HG03097 (cell line): ENCODE measurements at regions not wholly inside any gene's neighbourhood (a gene's known extent, or its start where the extent isn't known, plus 50 kb on each side); places are given as distances from the start of the nearest gene placed in this dataset.

Experiments
- ATAC-seq: cut with Tn5 transposase; IDR thresholded peaks from one replicate; pipeline ENCODE4 v1.9.1; 2021; ENCODE audit not compliant: unreplicated experiment, low FRiP score

DNA sequence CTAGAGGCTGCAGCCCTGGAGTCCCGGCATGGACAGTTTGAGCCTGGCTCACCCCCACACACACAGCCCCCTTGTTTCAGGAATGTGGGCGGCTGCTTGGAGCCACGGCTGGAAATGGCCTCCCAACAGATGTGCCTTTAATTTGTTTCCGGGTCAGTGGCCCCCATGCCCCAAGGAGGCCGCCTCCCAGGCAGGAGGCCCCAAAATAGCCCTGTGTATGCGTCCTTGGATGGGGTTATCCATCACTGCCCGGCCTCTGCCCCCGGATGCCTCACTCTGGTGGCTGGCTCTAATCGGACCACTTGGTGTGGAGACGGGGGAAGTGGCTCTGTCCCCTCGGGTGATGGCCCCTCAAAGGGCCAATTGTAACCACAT, 151.9 kb upstream of the MYCN start:
- no peak for ATAC-seq

DNA sequence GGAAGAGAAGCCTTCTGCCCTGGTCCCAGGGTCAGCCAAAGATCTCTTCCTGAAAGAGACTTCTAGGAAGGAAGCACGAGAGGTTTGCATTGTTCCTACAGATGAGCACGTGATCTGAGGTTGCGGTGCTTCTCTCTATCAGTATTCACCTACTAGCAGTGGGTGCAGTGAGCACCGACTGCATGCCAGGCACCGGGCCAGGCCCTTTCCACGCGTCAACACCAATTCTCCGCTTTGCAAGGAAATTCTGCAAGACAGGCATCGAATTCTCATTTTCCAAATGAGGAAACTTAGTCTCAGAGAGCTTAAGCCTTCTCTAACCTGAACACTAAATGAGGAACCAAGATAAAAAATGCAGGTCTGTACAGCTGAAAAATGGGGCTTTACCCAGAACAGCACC, 151.5 kb upstream of the MYCN start:
- no peak for ATAC-seq

DNA sequence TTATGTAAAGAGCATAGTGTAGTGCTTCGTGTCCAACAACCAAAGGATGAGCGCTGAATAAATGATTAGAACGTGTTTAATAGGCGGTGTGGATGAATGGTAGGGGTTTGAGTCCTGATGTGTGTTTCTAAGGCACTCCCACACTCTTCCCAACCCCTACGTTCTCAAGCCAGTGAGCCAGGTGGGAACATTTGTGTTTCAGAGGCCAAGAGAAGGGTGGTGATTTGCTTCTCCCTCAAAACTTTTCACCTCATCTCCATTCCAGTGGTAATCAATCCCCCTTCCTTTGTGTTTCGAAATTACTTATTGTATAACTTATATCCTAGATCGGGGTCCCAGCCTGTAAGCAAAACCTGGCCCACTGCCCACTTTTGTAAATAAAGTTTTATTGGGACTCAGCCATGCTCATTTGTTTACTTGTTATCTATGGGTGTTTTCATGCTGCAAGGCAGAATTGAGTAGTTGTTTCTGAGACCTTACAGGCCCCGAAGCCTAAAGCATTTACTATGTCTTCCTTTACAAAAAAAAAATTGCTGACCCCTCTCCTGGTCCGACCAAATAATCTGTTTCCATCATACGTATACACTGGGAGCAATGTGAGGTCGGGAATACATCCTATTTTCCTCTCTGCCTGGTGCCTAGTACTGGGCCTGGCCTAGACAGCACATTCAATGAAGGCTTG, 150.8 kb upstream of the MYCN start:
- ATAC-seq = no peak

DNA sequence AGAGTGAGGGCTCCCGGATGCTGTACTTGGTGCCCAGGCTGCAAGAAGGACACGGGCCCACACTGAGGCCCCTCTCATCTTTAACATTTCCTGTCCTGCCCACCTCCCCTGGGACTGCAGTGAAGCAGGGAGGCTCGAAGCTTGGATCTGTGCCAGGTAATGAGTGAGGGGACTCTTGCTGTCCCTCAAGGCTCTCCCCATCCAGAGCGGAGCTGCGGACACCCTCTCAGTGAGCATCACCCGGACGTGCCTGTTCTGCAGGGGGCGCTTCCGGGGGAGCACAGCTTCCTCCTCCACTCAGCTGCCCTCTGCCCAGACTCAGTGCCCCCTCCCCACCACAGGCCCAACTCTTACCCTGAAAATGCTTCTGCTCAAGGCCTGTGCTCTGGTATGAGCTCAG, 150.0 kb upstream of the MYCN start:
- ATAC-seq = no peak

DNA sequence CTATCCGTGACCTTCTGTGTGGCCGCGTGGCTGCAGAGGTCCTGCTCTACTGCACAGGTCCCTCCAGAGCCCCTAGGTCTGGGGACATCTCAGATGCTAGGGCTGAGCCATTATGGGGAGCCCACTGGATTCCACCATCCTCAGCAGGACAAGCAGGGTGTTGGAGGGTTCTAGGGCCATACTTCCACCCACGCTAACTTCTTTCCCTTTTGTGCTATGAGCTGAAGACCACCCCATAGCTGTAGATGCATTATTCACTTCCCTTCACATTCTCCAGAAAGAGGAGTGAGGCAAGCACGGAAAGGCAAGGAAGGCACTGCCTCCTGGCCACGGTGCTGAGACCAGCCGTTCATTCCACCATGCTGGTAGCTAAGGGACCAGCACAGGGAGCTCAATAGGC, 149.5 kb upstream of the MYCN start:
- no peak for ATAC-seq

DNA sequence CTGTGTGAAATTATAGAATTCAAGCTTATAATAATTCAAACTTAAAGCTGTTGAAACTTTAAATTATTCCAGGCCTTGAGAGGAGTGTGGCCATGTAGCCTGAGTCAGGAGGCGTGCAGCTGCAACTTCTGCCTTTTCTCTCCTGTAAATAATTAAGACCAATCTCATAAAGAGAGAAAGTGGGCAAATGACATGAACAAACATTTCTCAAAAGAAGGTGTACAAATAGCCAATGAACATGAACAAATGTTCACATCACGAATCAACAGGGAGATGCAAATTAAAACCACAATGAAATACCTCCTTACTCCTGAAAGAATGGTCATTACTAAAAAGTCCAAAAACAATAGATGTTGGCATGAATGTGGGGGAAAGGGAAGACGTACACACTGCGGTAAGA, 149.1 kb upstream of the MYCN start:
- no peak for ATAC-seq

DNA sequence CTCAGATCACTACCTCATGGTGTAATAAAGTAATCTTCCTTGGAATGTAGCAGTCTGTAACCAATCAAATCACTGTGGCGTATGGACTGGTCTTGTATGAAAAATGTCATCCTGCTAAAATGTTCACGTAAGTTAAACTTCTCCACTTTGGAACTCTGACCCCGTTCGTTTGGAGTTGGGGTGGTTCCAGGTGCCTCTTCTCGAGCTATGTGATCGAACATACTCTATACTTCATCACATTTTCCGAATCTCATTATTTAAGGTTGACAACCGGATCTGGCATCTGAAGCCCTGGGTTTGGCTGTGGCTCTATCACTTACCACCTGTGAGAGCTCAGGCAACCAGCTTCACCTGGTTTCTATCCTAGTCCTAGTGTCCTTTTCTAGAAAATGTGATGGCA, 148.0 kb upstream of the MYCN start:
- no peak for ATAC-seq

DNA sequence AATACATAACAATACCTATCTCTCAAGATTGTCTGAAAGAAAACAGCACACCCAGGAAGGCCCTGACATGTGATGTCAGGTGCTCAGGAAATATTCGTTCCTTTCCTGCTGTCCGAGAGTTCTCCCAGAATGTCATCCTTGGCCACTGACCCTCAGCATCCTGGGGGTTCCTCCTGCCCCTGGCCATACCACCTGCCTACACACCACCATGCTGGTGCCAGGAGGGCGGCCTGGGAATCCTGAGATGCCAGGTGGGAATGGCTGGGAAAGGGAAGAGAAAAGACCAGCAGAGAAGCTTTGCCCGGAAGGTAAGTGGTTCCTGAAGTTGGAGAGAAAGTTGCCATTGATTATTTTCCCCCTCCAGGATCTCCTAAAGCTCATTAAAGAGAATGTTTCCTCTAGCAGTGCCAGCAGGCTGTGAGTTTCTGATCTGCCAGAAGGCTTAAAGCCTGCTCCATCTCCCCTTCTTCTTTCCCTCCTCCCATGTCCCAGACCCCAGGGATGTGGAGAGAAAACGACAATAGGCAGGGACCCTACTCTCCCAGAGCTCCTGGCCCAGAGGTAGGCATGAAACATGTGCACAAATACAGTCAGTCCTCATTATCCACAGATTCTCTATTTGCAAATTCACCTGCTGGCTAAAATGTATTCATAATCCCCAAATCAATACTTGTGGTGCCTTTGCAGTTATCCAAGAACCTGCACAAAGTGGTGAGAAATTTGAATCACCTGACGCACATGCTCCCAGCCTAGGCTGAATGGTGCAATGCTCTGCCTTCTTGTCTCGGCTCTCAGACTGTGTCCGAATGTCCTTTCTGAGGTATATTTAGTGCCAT, 147.1 kb upstream of the MYCN start:
- no peak for ATAC-seq

DNA sequence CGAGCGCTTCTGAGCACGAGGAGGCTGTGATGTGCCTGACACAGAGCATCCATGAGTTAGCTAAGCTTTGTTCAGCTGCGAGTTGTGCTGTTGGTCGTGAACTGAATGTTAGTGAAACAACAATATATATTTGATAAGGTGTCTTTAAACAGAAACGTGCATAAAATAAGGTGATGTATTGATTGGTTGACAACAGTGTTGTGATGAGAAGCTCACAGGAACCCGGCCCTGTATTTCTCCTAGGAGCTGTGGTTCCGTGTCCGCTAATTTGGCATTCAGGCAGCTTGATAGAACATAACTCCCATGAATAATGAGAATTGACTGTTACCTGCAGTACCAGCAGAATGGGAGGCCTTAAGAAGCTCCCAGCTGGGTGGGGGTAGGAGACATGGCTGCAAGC, 146.4 kb upstream of the MYCN start:
- no peak for ATAC-seq

DNA sequence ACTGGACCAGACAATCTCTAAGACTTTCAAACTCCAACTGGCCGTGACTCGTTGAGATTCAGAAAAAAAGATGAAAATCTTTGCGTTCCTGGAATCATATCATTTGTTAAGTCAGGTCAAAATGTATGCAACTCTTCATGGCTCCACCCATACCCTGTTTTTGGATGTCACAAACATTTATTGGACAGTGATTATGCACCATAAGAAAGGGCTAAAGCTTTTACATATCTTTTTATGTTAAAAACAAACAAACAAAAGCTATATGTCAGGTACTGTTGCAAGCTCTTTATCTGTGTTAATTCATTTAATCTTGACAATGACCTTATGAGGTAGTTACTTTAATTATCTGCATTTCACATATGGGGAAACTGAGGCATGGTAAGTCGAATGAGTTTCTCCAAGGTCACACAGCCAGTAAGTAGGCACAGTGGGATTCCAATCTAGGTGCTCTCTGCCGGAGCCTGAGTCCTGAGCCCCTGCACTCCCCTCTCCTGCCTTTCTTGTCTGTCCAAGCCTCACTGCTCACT, 145.7 kb upstream of the MYCN start:
- no peak for ATAC-seq

DNA sequence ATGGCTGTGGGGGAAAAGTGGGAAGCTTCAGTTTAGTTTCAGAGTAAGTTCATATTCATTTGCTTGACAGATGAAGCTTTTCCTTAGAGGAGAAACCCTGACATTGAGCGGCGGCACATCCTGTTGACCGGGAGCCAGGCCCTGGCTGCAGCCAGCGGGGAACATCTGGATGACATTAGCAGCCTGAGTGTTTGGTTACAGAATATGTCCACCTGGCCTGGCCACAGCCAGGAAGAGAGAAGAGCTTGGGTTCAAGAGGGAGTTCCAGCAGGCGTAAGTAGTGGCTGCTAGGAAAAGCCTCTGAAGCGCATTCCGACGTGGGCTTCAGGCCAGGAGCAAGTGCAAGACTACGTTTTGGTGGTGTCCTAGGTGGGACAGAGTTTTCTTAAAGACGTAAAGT, 144.9 kb upstream of the MYCN start:
- ATAC-seq = no peak

DNA sequence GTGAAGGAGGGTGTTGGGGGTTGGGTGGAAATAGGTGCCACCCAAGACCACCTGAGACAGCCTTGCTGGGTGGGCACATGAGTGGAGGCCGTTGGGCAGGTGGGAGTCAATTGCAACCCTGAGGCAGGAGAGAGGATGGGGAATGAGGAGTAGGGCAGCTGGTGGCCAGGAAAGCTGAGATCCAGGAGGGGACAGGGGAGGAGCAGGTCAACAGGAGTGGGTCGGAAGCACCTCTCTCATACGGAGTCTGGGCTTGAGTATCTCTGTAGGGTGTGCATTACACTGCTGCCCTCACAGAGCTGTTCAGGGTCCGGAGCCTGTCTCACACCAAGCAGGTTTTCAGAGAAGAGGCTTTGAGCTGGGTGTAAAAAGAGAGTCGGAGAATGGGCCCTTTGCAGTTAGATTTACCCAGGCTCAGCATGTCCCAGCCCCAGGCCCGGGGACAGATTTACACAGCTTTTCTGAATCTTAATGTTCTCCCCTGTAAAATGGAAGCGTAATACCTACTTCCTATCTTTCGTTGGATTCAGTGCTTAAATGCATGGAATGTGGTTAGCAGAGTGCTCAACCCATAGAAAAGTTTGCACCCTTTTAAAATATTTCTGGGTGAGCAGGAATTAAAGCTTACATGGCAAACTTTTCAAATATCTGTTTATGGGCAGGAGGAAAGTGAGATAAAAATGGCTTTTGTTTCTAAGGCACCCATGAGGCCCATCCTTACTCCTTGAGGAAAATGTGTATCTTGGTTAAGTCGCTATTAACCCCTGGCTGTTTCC, 144.0 kb upstream of the MYCN start:
- no peak for ATAC-seq

DNA sequence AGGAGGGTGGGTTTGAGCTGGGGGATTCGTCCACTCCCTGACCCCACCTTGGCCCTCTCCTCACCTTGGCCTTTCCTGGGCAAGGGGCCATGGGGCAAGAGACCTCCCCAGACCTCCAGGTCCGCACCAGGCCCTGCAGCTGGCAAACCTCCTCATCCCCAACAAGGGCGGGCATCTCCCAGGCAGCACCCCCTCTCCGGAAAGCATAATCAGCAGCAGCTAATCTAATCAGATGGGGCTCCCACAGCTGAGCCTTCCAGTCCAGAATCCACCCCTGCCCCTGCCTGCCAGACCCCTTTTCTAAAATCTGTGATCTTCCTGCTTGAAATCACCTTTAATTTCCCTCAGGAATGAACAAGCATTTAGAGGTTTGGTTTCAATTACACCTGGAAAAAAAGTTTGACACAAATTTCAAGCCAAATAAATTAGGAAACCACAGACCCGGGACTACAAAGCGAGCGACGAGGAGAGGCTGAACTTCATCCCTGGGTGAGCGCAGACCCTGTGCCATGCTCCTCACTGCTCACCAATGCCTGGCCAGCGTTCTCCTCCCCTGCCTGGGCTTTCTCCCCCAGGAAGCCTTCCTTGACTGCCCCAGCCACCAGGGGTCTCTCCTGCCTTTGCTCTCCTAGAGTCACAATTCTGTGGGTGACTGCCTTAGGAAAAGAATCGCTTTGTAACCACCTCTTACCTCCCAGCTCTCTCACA, 143.0 kb upstream of the MYCN start:
- ATAC-seq = no peak

DNA sequence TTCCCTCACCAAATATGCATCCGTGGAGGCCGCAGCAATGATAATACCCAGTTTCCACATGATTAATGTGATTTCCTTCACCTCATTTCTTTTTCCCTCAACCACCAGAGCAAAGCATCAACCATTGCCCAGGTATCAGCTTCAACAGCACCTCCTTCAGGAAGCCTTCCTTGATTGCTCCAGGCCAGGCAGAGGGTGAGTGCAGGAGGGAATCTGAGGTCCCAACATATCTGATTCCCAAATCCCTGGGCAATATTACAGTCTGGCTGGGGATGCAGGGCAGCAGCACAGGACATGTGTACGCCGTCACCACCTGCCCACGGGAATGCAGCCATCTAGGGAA, 142.4 kb upstream of the MYCN start:
- no peak for ATAC-seq

DNA sequence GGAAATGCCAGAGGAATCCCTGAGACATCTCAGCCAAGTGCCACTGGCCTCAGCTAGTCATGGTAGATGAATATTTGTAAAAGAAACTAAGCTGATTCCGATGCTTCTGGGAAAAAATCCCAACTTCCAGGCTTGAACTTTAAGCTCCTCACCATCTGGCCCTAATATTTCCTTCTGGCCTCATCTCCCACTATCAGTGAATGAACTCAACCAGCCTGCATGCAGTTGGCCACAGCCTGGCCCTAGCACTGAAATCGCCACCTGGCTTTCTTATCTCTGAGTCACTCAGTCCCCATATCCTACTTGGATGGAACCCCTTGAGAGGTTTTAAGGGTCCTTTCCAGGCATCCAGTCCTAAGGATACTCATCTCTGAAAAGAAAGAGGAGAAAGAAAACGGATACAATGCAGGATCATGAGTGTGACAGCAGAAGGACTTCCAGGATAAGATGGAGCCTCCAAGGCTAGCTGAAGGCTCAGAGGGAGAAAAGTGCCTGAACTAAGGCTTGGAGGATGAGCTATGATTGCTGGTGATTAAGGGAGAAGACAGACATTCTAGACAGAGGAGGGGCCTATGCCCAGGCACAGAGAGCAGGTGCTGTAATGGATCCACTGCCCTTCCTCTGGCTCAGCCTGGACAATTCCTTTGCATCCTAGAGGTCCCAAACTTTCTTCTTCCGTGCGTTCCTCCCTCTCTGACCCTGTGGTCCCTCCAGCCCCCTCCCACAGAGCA, 141.5 kb upstream of the MYCN start:
- ATAC-seq = no peak

DNA sequence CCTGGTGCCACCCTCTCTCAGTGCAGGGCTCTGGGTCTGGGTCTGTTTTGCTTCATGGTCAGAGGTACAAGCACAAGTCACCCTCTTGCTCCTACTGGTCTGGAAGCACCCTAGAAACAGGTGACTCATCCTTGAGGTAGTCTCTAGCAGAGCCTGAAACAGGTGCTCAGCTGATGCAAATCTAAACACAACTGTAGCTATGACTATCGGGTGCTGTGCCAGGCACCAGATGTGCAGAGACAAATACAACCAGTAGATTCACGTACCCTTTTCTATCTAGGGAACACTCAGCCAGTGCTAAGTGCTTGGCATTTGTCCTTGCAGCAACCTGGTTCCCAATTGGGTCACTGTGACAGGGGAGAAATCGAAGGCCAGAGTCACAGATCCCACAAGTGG, 140.9 kb upstream of the MYCN start:
- ATAC-seq = no peak

DNA sequence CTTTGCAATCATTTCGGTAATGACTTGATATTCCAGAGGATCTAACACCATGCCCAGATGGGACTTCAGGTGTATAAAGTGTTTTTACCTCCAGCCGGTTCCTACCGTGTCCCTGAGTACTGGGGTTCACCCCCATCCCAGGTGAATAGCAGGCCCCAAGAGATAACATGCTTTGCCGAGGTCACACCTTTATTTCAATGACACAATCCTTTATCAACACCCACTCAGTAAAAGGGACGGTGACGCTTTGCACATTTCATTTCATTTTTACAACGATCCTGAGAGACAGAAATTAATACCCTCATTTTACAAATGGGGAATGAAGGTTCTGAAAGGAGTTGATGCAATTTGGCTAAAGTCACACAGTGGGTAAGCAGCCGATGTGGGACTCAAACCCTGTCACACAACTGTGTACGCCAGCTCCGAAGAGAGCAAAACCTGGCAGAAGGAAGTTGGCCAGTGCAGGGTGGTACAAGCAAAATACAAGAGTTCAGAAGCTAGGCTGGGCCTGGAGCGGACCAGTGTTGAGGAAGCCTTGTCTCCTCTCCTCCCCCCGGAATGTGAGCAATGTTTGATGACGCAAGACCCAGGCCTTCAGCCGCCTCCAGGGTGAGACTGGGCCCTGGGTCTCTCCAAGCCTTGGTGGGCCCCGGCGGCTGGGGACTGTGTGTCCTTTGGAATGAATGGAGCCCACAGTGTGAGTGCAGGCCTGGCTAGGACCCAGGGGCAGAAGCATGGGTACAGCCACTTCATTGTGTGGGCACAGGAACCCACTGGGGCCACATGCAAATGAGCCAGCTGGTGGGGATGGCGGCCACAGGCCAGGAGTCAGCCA, 139.6 kb upstream of the MYCN start:
- ATAC-seq = no peak

DNA sequence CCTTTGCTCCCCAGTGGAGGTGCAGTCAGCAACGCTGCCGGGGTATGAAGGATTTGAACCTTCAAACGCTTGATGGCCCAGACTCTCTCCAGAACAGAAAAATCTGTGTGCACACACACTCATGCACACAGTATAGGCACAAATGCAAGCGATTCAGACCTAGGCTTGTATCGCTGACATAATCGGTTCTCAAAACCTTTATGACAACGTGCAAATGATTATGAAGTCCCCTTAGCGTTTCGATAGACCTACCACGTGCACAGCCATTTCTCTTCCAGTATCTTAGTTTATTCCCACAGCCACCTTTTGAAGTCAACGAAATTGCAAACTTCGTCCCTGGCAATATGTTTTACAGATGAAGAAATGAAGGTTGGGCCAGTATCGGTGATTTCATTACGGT, 138.9 kb upstream of the MYCN start:
- no peak for ATAC-seq

DNA sequence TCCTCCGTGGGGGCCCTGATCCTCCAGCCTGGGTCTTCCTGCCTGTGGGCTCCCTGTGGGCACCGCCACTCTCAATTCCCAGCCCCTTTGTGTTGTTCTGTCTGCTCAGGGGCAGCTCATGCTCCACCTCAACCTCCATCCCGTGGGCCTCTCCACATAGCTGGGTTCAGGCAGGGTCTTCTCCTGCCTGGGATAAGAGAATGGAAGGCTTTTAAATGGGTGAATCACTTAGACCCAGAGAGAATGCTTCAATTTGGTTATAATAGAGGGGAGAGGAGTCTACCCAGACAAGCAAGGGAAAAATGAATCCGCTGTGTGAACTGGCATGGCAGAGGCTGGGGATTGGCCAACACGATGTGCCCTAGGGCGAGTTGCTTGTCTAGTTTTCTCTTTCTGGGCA, 138.4 kb upstream of the MYCN start:
- no peak for ATAC-seq
